NCI-H2081 treated with DMSO at 0.1 percent for 48 hours (cell line): ENCODE measurements at regions not wholly inside any gene's neighbourhood (a gene's known extent, or its start where the extent isn't known, plus 50 kb on each side); places are given as distances from the start of the nearest gene placed in this dataset.
"Not testable (repeated sequence)": the region's sequence is repeated elsewhere in the genome, so short reads cannot be mapped to it uniquely, and the experiment has no call there.

Experiments
- DNase-seq: peaks from one replicate; lab custom pipeline; 2025; lab: John Stamatoyannopoulos, UW

- no peak for DNase-seq
Measured at GRCh38 chr3:82761858-82762257, 1000.4 kb upstream of the GBE1 start.

GRCh38 chr3:82745544-82745943, 984.1 kb upstream of the GBE1 start:
- DNase-seq = no peak

GRCh38 chr3:82743196-82743595, 981.8 kb upstream of the GBE1 start:
- no peak for DNase-seq

GRCh38 chr3:82741346-82741745, 979.9 kb upstream of the GBE1 start:
- DNase-seq = no peak

GRCh38 chr3:82739390-82739789, 977.9 kb upstream of the GBE1 start:
- DNase-seq = no peak

- DNase-seq = no peak
Measured at GRCh38 chr3:82736696-82737277, 975.3 kb upstream of the GBE1 start.

- DNase-seq = no peak
Measured at GRCh38 chr3:82715091-82715856, 953.8 kb upstream of the GBE1 start.

GRCh38 chr3:82707035-82707434, 945.6 kb upstream of the GBE1 start:
- no peak for DNase-seq

- no peak for DNase-seq
Measured at GRCh38 chr3:82685761-82686160, 924.3 kb upstream of the GBE1 start.

GRCh38 chr3:82676356-82677026, 915.0 kb upstream of the GBE1 start:
- DNase-seq = no peak

- no peak for DNase-seq
Measured at GRCh38 chr3:82672966-82673365, 911.5 kb upstream of the GBE1 start.

GRCh38 chr3:82671466-82671865, 910.0 kb upstream of the GBE1 start:
- DNase-seq = no peak

- DNase-seq = no peak
Measured at GRCh38 chr3:82654708-82655107, 893.3 kb upstream of the GBE1 start.

- DNase-seq = no peak
Measured at GRCh38 chr3:82643948-82644347, 882.5 kb upstream of the GBE1 start.

GRCh38 chr3:82641701-82642100, 880.3 kb upstream of the GBE1 start:
- no peak for DNase-seq

GRCh38 chr3:82640254-82640653, 878.8 kb upstream of the GBE1 start:
- DNase-seq = no peak

- no peak for DNase-seq
Measured at GRCh38 chr3:82637574-82637973, 876.1 kb upstream of the GBE1 start.

GRCh38 chr3:82636177-82636576, 874.7 kb upstream of the GBE1 start:
- no peak for DNase-seq

- no peak for DNase-seq
Measured at GRCh38 chr3:82633319-82633718, 871.9 kb upstream of the GBE1 start.

GRCh38 chr3:82629937-82630336, 868.5 kb upstream of the GBE1 start:
- no peak for DNase-seq

GRCh38 chr3:82628385-82629014, 867.1 kb upstream of the GBE1 start:
- no peak for DNase-seq

- DNase-seq = no peak
Measured at GRCh38 chr3:82627733-82628132, 866.3 kb upstream of the GBE1 start.

GRCh38 chr3:82620744-82621143, 859.3 kb upstream of the GBE1 start:
- DNase-seq = not testable (repeated sequence)
